ENCODE measurements at regions not wholly inside any gene's neighbourhood (a gene's known extent, or its start where the extent isn't known, plus 50 kb on each side); places are given as distances from the start of the nearest gene placed in this dataset.

GRCh38 chr5:179413711-179414458, 68.6 kb upstream of the ADAMTS2 start:
- no peaks in the 10 kb centered on the region for H3K4me1 ChIP-seq
- no peaks in the 10 kb centered on the region for H3K36me3 ChIP-seq (ENCODE audit: low read depth, missing control alignments)
- intact Hi-C loops (cut with DNase I; ENCODE audit: low total_unique reads), result no loop called here
- H3K4me3 ChIP-seq, result no peak overlapping the region
- TF ChIP-seq, protein P1, sequence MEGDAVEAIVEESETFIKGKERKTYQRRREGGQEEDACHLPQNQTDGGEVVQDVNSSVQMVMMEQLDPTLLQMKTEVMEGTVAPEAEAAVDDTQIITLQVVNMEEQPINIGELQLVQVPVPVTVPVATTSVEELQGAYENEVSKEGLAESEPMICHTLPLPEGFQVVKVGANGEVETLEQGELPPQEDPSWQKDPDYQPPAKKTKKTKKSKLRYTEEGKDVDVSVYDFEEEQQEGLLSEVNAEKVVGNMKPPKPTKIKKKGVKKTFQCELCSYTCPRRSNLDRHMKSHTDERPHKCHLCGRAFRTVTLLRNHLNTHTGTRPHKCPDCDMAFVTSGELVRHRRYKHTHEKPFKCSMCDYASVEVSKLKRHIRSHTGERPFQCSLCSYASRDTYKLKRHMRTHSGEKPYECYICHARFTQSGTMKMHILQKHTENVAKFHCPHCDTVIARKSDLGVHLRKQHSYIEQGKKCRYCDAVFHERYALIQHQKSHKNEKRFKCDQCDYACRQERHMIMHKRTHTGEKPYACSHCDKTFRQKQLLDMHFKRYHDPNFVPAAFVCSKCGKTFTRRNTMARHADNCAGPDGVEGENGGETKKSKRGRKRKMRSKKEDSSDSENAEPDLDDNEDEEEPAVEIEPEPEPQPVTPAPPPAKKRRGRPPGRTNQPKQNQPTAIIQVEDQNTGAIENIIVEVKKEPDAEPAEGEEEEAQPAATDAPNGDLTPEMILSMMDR (IDR thresholded peaks at IDR 0.05), result no peak
- TF ChIP-seq POLR2A (IDR thresholded peaks at IDR 0.05), result no peak
- H3K9me3 ChIP-seq, result no peaks in the 10 kb centered on the region
- no peak overlapping the region for H3K27ac ChIP-seq
- DNase-seq, result no peak
- WGBS, 2 donors, result 87 to 93% methylated on average over 11 to 14 of the region's 14 CpGs
- H3K27me3 ChIP-seq, result no peaks in the 10 kb centered on the region

DNA sequence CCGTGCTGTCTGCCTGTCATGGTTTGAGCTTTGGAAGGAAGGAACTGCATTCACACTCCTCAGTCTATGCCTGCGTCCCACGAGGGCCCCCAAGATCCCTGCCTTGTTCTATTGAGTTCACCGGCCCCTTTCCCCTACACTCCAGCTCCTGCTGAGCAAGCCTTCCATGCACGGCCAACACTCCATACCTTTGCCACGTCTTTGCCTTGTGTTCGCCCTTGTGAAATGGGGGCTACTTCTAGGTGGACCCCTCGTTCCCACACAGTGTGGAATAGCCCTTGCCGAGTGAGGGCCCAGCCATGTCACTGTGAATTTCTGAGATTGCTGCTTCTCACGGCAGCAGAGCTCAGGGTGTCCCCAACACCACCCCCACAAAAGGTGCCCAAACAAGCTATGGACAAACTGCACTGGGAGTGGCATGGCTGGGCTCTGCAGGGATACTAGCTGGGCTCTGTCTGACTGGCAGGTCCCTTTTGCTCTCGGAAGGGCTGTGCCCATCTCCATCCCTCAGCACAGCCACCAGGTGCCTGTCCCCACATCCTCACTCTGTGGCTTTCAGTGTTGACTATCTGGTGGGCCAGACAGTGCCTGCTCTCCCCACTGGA, 67.9 kb upstream of the ADAMTS2 start:
- TF ChIP-seq, protein P1 (IDR thresholded peaks at IDR 0.05), result no peak
- TF ChIP-seq POLR2A (IDR thresholded peaks at IDR 0.05), result no peak
- 92 to 97% methylated on average over 6 to 11 of the region's 11 CpGs for WGBS, 2 donors
- Histone ChIP-seq H3K4me1 (no peaks in the 10 kb centered on the region), H3K27me3 (no peaks in the 10 kb centered on the region), H3K9me3 (no peaks in the 10 kb centered on the region), H3K4me3 (no peak overlapping the region), H3K27ac (no peak overlapping the region), H3K36me3 (ENCODE audit: low read depth, missing control alignments) (no peaks in the 10 kb centered on the region)
- intact Hi-C loops (cut with DNase I; ENCODE audit: low total_unique reads), result no loop called here
- no peak for DNase-seq

DNA sequence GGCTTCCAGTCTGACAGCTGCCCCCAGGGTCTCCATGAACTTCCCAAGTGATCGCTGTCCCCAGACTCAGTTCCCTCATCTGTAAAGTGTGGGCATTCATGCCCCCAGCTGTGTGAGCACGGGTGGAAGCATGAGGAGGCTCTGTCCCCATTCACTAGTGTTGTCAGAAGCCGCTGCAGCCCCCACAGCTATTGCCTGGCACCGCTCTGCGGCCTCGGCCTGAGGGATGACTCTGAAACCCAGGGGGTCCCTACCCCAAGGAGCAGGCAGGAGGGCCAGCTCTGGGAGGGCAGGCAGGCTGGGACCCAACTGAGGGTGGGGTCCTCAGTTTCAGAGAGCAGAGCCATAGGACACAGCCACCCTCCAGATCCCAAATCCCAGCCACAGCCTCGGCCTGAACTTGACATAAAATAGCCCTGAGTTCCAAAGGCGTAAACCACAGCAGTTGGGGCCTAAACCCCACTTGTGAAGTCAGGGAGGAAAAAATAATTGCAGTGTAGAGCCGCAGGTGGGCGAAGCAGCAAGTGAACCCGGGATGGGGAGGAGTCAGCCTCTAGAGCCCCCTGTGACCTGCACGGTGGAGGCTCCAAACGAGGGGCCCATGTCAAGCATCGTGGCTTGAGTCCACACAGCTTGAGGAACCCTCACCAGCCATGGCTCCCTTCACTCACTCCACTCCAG, 66.0 kb upstream of the ADAMTS2 start:
- Histone ChIP-seq H3K4me1 (peaks cover 11% of the 10 kb centered on the region), H3K4me3 (no peak overlapping the region), H3K27me3 (no peaks in the 10 kb centered on the region), H3K9me3 (no peaks in the 10 kb centered on the region), H3K36me3 (ENCODE audit: low read depth, missing control alignments) (no peaks in the 10 kb centered on the region), H3K27ac (no peak overlapping the region)
- 92 to 97% methylated on average over 7 to 14 of the region's 14 CpGs for WGBS, 2 donors
- TF ChIP-seq, protein P1 (IDR thresholded peaks at IDR 0.05), result no peak
- no peak for TF ChIP-seq POLR2A (IDR thresholded peaks at IDR 0.05)
- intact Hi-C loops (cut with DNase I; ENCODE audit: low total_unique reads), result no loop called here
- DNase-seq, result no peak

DNA sequence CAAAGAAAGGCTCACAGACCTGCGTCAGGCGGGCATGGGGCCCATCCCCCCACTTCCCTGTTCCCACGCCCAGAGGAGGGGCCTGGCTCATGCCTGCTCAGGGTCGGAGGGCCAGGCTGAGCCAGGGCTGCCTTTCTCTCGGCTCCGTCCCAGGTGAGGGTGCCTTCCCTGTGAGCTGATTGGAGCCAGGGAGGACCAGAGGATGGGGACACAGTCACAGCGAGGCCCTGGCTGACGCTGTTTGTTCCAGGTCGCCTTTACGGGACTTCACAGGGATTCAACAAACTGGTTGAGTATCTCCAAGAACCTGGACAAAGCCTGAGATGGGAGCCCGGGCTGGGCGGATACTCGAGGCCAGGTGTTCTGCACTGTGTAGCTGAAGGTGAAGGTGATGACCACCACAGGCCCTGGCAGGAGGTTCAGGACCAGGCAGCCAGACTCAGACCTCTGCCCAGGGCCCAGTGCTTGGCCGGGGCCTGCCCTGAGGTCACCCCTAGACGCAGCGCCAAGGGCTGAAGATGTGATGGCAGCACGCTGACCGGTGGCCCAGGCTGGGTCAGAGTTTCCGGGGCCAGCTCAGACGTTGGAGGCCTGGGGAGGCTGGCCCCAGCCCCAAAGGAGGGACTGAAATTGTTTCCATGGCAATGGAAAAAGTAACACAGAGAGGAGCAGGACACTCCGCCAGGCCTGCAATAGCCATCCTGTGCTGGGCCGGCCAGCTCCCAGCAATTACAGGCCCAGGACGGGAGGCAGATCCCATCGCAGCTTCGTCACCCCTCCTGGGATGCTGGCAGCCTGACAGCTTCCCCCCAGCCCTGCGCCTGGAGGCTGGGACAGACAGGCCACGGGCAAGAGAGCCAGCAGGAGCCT, 65.3 kb upstream of the ADAMTS2 start:
- H3K4me3 ChIP-seq, result no peak overlapping the region
- H3K27ac ChIP-seq, result no peak overlapping the region
- WGBS, 2 donors, result 91 to 95% methylated on average over 11 to 24 of the region's 27 CpGs
- intact Hi-C loops (cut with DNase I; ENCODE audit: low total_unique reads), result no loop called here
- no peaks in the 10 kb centered on the region for H3K36me3 ChIP-seq (ENCODE audit: low read depth, missing control alignments)
- no peak for DNase-seq
- H3K4me1 ChIP-seq, result peaks cover 14% of the 10 kb centered on the region
- H3K9me3 ChIP-seq, result no peaks in the 10 kb centered on the region
- H3K27me3 ChIP-seq, result no peaks in the 10 kb centered on the region
- TF ChIP-seq, protein P1 (IDR thresholded peaks at IDR 0.05), result no peak
- no peak for TF ChIP-seq POLR2A (IDR thresholded peaks at IDR 0.05)
